ENCODE measurements at regions not wholly inside any gene's neighbourhood (a gene's known extent, or its start where the extent isn't known, plus 50 kb on each side); places are given as distances from the start of the nearest gene placed in this dataset.
A peak's percentile ranks its signal among the peaks of the same experiment; 100 is the strongest.

DNA sequence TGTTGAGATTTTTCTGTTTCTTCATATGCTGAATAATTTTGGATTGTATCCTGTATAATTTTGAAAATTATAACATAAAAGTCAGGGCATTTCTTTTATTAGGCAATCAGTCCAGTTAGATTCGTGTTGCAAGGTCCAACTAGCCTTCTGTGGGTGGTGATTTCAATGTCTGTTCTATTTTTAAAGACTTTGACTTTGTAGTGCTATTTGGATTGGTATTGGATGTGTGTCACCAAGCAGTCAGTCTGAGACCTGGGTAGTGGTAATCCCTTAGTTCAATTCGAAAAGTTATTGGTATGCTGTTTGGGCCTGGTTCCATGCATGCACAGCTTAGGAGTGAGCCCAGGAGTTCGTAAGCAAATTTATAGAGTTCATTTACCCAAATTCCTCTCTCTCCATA, 82.2 kb downstream of the EPDR1 start:
- DNase-seq (ENCODE audit: low read depth), result no peak

DNA sequence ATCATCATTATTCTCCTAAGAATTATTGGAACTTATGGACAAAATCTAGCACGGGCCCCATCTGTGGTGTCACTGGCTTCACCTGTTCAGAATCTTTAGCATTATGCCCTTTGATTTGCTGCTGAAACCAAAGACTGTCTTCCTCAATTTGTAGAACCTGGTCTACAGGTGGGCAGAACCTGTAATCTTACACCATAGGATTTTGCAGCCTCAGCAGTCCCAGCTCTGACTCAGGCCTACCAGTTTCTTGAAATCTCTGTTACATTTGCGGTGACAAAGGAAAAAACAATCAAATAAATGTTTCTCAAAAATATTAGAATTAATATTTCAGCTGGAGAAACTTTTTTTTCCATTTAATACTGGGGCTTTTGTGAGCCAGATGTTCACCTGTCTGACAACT, 86.1 kb downstream of the EPDR1 start:
- DNase-seq (ENCODE audit: low read depth), result no peak

DNA sequence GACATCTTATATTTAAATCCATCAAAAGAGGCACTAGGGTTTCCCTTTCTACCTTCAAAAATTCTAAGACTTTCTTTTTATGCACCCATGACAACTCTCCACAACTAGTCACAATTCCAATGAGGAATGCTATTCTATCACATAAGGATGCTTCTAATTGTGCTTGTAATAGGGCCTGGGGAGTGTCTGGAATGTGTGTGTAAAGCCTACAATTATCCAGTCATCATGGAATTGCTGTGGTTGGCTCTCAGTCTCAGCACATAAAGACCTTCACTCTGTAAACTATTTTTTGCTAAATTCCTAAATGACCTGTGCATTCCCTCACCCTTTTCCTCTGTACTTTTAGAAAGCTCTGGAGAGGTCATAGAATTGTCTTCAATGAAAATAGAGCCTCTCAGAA, 86.7 kb downstream of the EPDR1 start:
- DNase-seq (ENCODE audit: low read depth), result no peak

DNA sequence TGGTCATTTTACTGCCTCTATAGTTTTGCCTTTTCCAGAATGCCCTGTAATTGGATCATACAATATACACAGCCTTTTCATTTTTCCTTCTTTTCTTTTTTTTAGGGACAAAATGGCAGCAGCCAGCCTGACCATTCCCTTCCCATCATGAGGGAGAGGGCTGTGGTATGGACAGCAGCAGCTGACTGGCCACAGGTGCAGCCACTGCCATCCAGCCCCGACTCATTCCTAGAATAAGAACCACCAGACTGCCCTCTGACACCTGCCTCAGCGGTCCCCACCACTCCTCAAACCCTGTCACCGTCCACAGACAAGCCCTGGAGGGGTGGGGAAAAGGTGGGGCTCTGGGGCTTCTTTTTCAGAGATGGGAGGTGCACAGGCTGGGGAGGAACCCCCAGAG, 92.8 kb downstream of the EPDR1 start:
- DNase-seq (ENCODE audit: low read depth), result no peak

DNA sequence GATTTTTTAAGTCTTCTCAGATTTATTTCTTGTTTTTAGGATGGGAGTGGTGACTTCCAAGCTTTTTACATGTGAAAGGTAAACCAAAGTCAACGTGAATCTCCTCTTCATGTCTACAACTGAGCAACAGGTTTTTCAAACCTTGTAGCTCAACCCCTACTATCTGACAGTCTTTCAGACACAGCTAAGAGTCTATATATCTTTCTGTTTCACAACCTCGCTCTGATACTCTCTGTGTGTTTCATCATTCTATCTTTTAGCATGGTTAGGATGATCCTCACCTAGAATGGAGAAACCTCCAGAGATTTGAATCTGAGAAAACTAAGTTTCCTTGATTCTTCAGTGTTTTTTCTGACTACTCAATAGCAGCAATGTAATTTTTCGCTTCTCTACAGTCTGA, 96.1 kb downstream of the EPDR1 start:
- no peak for DNase-seq (ENCODE audit: low read depth)

DNA sequence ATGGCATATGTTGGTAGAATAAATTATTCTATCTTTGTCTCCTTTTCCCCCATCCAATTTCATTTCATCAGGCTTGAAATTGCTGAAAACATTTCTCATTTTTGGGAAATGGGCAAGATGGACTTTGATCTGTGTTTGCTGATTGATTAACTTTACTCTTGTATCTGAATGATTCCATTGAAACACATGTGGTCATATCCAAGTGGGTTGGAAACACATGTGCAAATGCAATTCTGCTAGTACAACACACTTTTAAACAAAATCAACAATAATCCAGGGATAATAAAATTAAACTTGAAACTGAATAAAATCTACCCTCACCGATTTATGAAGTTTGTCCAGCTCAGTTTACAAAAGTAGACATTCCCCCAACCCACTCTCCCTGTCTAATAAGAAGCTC, 96.9 kb downstream of the EPDR1 start:
- DNase-seq (ENCODE audit: low read depth), result no peak

DNA sequence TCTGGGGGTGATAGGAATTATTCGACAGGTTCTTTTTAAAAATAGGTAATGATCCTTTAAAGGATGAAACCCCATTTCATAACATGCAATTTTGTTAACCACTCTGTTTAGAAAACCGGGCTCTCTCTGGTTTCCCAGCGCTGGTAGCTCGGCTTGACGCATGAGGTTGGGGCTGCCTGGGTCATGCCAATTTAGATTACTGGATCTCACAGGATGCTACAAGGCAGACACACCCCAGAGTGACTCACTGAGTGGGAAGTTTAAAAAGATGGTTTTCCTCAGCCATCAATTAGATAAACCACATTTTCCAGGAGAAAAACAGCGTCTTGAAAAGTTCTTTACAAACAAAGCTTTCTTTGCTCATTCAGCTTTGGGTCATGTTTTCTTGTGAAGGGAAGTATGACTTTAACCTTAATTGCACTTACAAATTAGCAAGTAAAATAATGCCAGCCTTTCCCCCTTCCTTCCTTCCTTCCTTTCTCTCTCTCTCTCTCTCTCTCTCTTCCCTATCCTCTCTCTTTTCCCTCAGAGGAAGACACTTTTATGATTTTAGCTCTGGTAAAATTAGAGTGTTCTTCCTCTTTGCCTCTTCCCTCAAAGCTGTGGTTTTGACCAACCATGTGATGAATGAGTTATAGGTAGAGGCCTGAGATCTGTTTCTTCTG, 99.8 kb downstream of the EPDR1 start:
- peak; percentile 71 for DNase-seq (ENCODE audit: low read depth)

DNA sequence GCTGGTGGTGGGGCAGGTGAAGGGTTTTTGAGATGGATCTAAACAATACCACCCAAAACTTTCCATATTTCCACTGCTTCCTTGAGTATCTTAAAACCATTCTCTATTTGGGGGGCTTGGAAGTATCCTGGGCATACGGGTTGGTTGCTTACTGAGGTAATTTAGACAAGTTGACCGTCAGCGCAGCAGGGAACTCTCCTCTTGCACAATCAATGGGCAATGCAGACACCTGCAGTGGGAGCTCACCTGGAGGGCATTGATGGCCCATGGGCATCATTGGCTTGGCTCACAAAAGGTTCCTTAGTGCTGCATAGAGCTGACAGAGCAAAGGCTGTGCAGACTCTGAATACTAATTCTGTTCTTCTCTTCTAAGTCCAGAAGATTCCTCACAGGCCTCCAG, 101.5 kb downstream of the EPDR1 start:
- no peak for DNase-seq (ENCODE audit: low read depth)

DNA sequence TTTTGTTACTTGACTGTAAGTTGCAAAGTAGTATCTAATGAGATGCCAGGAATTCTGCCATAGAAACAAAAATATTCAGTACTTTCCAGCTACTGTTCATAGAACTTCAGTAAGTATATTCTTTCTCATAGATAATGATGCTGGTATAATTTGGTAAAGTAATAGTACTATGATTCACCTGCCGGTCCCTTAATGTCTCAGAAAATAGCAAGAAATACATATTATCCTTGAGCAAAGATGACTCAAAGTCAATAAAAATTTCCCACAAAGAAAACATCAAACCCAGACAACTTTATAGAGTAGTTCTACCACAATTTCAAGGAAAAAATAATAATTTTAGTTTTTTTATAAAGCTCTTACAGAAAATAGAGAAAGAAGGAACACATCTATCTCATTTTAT, 105.4 kb downstream of the EPDR1 start:
- DNase-seq (ENCODE audit: low read depth), result no peak

DNA sequence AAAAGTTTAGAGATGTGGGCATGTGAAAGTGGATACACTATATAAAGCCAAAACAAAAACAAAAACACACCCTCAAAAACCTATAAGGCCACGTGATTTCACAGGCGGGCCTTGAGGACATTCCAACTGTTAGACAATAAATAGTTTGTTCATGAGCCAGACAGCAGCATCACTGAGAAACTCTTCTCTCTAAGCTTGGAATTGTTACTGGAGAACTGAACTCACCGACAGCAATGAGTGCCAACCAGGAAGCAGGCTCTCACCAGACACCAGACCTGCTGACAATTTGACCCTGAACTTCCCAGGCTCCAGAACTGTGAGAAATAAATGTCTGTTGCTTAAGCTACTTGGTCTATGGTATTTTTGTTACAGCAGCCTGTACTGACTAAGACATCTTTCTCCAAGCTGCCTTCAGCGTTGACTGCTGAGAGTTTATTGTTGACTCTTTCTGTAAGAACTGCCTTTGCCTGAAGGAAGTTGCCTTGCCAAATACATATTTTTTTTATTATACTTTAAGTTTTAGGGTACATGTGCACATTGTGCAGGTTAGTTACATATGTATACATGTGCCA, 107.5 kb downstream of the EPDR1 start:
- DNase-seq (ENCODE audit: low read depth), result peak; percentile 20

DNA sequence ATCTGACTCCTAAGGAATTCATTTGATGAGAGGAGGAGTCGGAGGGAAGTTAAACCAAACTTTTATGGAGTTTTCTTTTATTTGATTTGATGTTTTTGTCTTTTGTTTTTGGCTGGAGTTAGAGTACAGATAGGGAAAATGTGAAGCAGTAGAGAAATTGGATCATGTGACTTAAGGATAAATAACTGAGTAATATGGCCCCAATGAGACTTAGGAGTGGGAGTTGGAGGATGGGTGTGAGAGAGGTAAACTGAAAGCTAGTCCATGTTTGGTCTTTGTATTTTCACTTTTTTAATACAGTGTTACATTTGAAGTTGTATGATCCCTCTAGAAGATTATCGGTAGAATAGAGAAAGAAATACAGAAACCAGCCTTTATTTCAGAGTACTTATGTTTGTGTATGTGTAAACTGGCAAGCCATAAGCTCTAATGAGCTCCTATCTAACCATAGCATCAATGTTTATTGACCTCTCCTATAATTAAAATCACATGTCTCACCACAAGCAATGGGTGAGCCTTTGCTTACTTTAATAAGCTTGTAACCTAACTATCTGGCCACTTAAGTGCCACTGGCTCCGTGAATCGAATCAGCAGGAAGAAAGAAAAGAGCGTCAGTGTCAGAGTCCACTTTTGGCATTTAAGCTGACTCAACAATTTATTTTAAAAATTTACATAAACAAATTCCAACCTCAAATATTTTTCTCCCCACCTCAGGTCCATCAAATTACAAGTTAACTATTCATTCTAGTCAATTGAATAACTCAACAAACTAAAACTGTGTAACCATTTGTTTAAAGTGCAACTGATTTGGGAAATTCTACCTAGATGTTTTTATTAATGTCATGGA, 113.8 kb downstream of the EPDR1 start:
- no peak for DNase-seq (ENCODE audit: low read depth)

DNA sequence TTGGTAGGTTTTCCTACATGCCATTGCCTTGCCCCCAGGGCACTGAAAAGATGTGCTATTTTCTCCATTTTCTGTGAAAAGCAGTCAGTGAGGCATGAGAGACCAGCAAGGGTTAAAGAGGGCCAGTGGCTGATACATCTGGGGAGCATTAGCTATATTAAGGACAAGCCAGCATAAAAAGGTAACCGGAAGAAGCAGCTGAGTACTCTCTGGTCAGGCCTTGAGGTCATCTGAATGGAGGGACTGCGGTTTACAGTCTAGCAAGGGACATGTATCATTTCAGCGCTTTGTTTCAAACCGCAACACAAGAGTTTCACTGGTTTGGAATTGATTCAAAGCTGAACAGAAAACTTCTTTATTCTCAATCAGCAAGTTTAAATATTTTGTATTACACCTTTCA, 120.4 kb downstream of the EPDR1 start:
- no peak for DNase-seq (ENCODE audit: low read depth)

DNA sequence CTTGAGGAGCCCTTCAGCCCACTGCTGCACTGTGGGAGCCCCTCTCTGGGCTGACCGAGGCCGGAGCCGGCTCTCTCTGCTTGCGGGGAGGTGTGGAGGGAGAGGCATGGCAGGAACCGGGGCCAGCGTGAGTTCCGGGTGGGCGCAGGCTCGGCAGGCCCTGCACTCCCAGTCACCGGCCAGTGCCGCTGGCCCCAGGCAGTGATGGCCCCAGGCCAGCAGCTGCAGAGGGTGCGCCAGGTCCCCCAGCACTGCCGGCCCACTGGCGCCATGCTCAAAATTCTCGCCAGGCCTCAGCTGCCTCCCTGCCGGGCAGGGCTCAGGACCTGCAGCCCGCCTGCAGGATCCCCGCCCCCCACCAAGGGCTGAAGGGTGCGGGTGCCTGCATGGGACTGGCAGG, 128.4 kb upstream of the STARD3NL start:
- DNase-seq (ENCODE audit: low read depth), result no peak

DNA sequence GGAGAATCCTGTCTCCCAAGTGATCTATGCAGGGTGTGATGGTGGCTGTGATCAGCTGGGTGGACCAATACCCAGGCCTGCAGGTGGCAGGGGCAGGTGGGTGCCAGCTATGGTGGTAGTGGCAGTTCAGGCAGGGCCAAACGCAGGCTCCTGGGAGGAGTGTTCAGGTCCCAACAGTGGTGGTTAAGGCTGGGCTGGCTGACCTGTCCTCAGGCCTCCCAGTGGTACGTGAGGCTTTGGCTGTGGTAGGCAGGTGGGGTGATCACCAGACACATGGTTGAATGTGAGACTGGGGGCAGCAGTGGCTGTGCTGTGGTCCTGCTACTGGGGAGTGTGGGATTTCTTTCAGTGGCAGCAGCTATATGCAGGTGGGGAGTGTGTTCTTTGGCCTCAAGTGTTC, 126.7 kb upstream of the STARD3NL start:
- no peak for DNase-seq (ENCODE audit: low read depth)

DNA sequence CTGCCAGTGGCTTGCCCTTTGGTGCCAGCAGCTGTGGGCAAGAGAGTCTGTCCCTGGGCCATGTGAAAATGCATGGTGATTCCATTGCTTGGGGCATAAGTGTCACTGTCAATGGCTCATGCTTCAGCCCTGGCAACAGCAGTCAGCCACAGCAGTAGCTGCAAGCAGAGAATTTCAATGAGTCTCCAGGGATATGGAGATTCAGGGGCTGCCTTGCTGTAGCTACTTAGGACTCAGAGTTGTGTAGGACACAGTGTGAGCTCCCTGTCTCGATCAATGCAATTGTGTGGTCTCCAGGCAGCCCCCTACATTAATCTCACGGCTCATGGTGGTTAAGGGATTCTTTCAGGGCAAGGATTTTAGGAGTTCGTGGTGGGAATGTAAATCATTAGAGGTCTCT, 126.3 kb upstream of the STARD3NL start:
- DNase-seq (ENCODE audit: low read depth), result no peak

DNA sequence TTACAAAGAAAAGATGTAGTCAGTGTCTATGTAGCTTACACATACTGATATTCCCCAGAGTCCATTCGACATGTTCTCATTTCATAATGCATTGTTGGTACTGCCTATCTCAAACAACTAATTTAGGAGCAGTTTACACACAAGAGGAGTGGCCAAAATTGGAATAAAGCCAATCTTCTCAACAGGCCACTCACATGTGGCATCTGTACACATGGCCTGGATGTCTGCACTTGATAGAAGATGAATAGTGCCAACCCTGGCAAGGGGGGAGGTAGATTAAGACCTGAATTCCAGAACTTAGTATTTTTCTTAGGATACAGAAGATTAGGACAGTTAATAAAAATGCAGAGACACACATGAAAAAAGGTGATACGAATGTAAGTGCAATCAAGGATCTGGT, 125.3 kb upstream of the STARD3NL start:
- DNase-seq (ENCODE audit: low read depth), result no peak

DNA sequence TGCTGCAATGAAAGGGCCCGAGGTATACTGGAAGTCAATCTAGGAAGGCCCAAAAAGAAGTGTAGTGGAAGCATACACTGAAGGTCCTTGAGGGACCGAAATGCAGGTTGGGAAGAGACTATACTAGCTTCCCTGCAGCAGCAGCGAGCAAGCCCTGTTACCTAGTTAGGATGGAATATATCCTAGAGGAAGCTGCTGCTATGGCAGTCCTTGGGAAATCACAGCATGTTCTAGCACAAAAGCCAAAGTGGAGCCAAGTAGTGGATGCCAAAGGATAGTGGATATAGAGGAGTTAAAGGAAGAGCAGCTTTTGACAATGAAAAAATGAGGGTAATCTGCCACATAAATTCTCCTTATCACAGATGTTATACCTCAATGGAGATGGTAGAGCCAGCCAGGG, 123.8 kb upstream of the STARD3NL start:
- no peak for DNase-seq (ENCODE audit: low read depth)

DNA sequence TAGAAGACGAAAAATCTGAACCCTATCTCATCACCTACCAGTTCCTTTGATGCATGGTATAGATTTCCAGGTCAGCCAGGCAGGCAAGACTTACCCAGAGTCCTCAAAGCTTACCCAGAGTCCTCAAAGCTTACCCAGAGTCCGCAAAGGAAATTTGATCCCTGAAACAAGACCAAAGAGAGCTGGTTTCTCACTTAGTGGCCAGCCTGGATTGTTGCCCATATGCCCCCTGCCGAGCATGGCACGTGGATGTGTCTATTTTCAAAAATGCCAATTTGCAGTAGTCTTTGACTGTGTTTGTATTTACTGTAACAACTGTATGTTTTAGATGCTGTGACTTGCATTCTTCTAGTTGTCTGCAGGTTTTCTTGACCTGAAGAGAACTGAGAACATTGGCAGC, 120.2 kb upstream of the STARD3NL start:
- DNase-seq (ENCODE audit: low read depth), result peak; percentile 24

DNA sequence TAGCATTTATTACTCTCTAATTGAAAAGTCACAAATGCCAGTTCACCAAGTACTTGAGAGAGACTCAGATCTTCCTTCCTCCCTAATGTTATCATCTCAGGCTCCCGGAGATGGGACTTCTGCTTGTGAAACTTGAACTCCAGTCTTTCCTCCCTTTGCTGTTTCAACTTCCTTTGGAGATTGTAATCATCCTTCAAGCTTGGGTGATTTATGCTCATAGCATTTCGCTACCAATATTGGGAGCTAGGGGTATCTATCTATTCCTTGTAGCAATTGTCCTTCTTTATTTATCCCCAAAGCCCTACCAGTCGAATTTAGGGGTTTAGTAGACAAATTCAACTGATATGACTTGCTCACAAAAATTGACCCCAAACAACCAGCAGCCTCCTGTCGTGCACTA, 117.9 kb upstream of the STARD3NL start:
- no peak for DNase-seq (ENCODE audit: low read depth)

DNA sequence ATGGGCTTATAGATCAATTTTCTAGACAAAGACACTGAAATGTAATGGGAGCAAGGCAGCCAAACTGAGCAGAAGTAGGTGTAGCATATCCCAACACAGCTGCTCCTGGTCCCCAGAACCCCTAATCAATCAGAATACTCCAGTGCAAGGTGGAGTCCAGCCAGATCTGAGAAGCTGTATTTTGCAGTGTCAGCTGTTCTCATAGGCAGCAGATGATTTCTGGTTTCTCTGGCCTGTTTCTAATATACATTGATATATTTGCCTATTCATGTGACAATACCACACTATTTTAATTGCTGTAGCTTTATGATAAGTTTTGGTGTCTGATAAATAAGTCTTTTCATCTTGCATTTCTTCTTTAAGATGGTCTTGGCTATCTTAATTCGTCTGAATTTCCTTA, 117.4 kb upstream of the STARD3NL start:
- no peak for DNase-seq (ENCODE audit: low read depth)

DNA sequence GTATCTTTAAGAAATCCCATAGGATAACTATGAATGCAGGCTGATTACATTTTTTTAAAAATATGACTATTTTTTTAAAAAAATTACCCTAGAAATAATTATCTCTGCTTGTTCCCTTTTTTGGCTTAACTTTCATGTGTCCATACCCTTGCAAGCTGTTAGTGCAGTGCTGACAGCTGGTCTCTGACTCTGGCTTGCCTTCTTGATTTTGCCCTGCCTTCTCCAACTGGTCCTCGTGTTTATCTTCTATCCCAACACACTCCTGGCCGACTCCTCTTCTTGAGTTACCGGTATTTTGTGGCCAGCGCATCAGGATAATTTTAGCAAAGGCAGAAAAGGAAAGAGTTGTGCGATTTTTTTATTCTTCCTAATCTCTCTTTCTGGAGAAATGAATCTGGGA, 111.7 kb upstream of the STARD3NL start:
- no peak for DNase-seq (ENCODE audit: low read depth)

DNA sequence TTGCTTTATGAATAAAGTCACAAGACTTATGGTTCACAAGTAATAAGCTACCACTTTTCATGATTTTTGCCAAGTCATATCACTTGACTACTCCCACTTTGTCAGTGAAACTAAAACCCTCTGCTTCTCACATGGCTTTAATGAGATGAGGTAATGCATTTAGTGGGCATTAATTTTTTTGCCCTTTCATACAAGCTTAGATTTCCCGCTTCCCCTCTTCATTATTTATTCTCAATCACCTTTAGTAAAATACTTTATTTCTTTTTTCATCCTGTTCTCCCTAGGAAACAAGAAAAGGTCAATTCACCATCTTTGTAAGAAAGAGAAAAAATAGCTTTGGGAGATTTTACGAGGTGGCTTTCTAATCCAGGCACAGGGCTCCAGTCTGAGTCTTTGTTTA, 109.6 kb upstream of the STARD3NL start:
- DNase-seq (ENCODE audit: low read depth), result no peak

DNA sequence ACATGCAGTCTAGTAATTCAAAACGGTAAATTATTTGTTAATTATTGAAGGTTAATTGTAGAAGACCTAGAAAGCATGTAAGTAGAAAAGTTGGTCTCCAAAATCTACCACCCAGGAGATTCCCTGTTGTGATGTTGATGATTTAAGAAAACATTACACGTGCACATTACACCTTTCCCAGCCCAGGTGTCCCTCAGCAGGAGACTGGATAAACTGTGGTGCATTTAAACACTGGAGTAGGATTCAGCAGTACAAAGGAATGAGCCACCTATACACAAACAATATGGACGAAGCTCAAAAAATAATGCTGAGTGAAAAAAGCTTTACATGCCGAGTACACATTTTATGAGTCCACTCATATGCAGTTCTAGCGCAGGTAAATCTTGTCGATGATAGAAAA, 109.0 kb upstream of the STARD3NL start:
- no peak for DNase-seq (ENCODE audit: low read depth)

Data from HT1080 (cell line).